Prostate gland (tissue), 2 donors: ENCODE measurements at regions not wholly inside any gene's neighbourhood (a gene's known extent, or its start where the extent isn't known, plus 50 kb on each side); places are given as distances from the start of the nearest gene placed in this dataset.

ENCODE experiments used
- DNase-seq: peaks from one replicate; pipeline ENCODE4 v3.0.0-alpha.2; 2019; ENCODE audit warnings: low spot score
- H3K27ac ChIP-seq, 2 donors: fragments of 200-600 bp; sonication (generic); 2 replicates each; pipeline ENCODE4 v1.5.1; 2017 to 2019
- H3K27me3 ChIP-seq: fragments of 200-600 bp; sonication (generic); replicated peaks from 2 replicates; pipeline ENCODE4 v1.5.1; 2019; ENCODE audit not compliant: insufficient read depth
- H3K36me3 ChIP-seq, 2 donors: fragments of 200-600 bp; sonication (generic); 1 replicate in 1 of 2; 2 replicates in 1 of 2; pipeline versions ENCODE4 v1.5.1 to v1.8.1; 2017 to 2019
- H3K4me1 ChIP-seq: fragments of 200-600 bp; sonication (generic); replicated peaks from 2 replicates; pipeline ENCODE4 v1.5.1; 2019
- H3K4me3 ChIP-seq, 2 donors: fragments of 200-600 bp; sonication (generic); 2 replicates each; pipeline ENCODE4 v1.5.1; 2017 to 2019
- H3K9me3 ChIP-seq: fragments of 200-600 bp; sonication (generic); 2 replicates; pipeline ENCODE4 v1.5.1; 2017
- POLR2A ChIP-seq: fragments of 450-650 bp; IDR thresholded peaks from one replicate; pipeline ENCODE4 v1.6.1; 2016; ENCODE audit warnings: antibody characterized with exemption, mild to moderate bottlenecking
- POLR2AphosphoS5 ChIP-seq: sonication (generic); formaldehyde crosslinking; IDR thresholded peaks from one replicate; pipeline ENCODE4 v1.6.1; 2017; ENCODE audit warnings: antibody characterized with exemption
- WGBS: methylation state at CpG from one replicate; pipeline ENCODE4 v1.1.5; 2018; 5-methylcytosine and 5-hydroxymethylcytosine counted together
- intact Hi-C: fragments of 100-400 bp; cut with DNase I; formaldehyde crosslinking; loops from one replicate; pipeline ENCODE4 v1.14.2; 2022
- TF ChIP-seq, protein P1 (sequence below), 4 experiments: fragments of 200-600 bp in 2 of 4; fragments of 450-650 bp in 2 of 4; sonication (generic) in 2 of 4; IDR thresholded peaks; 1 replicate in 3 of 4; 2 replicates in 1 of 4; pipeline ENCODE4 v1.5.1; 2016 to 2019; ENCODE audit warnings: antibody characterized with exemption in 4 of 4, mild to moderate bottlenecking in 2 of 4, moderate library complexity in 2 of 4

GRCh38 chr10:111511751-111512150 lies 434.9 kb downstream of the ADRA2A start:
- TF ChIP-seq POLR2AphosphoS5 (no peak), POLR2A (no peak)
- TF ChIP-seq, protein P1, sequence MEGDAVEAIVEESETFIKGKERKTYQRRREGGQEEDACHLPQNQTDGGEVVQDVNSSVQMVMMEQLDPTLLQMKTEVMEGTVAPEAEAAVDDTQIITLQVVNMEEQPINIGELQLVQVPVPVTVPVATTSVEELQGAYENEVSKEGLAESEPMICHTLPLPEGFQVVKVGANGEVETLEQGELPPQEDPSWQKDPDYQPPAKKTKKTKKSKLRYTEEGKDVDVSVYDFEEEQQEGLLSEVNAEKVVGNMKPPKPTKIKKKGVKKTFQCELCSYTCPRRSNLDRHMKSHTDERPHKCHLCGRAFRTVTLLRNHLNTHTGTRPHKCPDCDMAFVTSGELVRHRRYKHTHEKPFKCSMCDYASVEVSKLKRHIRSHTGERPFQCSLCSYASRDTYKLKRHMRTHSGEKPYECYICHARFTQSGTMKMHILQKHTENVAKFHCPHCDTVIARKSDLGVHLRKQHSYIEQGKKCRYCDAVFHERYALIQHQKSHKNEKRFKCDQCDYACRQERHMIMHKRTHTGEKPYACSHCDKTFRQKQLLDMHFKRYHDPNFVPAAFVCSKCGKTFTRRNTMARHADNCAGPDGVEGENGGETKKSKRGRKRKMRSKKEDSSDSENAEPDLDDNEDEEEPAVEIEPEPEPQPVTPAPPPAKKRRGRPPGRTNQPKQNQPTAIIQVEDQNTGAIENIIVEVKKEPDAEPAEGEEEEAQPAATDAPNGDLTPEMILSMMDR (IDR thresholded peaks at IDR 0.05), result no peak
- WGBS, result 86% methylated on average over 1 of the region's 1 CpG
- H3K4me3 ChIP-seq, result no peak overlapping the region
- no peak overlapping the region for H3K27ac ChIP-seq
- H3K4me1 ChIP-seq, result no peaks in the 10 kb centered on the region
- no peaks in the 10 kb centered on the region for H3K27me3 ChIP-seq
- intact Hi-C loops, result no loop called here
- no peaks in the 10 kb centered on the region for H3K36me3 ChIP-seq
- no peaks in the 10 kb centered on the region for H3K9me3 ChIP-seq
- no peak for DNase-seq

DNA sequence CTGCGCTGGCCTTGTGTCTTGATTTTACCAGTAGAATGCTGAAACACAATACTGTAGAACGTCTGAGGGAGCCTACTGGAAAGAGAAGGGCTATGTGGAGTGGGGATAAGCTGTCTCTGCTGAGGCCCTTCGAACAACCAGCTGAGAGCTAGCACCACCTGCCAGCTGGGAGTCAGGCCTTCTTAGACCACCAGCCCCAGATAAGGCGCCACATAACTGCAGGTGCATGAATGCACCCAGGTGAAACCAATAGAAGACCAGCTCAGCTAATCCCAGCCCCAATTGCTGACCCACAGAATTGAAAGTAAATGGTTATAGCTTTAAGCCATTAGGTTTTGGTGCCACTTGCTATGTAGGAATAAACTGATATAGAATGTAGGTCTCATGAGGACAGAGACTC lies 438.4 kb downstream of the ADRA2A start:
- no peaks in the 10 kb centered on the region for H3K4me1 ChIP-seq
- WGBS, result 94% methylated on average over 4 of the region's 4 CpGs
- DNase-seq, result no peak
- no peak overlapping the region for H3K4me3 ChIP-seq
- intact Hi-C loops, result no loop called here
- TF ChIP-seq POLR2AphosphoS5, result no peak
- TF ChIP-seq, protein P1 (IDR thresholded peaks at IDR 0.05), result no peak
- no peak for TF ChIP-seq POLR2A
- no peaks in the 10 kb centered on the region for H3K36me3 ChIP-seq
- no peak overlapping the region for H3K27ac ChIP-seq
- no peaks in the 10 kb centered on the region for H3K9me3 ChIP-seq
- no peaks in the 10 kb centered on the region for H3K27me3 ChIP-seq

- Histone ChIP-seq H3K4me3 (no peak overlapping the region), H3K4me1 (no peaks in the 10 kb centered on the region), H3K27me3 (no peaks in the 10 kb centered on the region), H3K36me3 (no peaks in the 10 kb centered on the region), H3K27ac (no peak overlapping the region), H3K9me3 (no peaks in the 10 kb centered on the region)
- TF ChIP-seq POLR2AphosphoS5 (no peak), POLR2A (no peak)
- TF ChIP-seq, protein P1 (IDR thresholded peaks at IDR 0.05), result no peak
- DNase-seq, result no peak
- intact Hi-C loops, result no loop called here
Measured at GRCh38 chr10:111515706-111516105, 438.9 kb downstream of the ADRA2A start.

- H3K9me3 ChIP-seq, result no peaks in the 10 kb centered on the region
- no peak overlapping the region for H3K4me3 ChIP-seq
- intact Hi-C loops, result no loop called here
- no peak overlapping the region for H3K27ac ChIP-seq
- H3K27me3 ChIP-seq, result no peaks in the 10 kb centered on the region
- no peaks in the 10 kb centered on the region for H3K4me1 ChIP-seq
- no peak for DNase-seq
- TF ChIP-seq, protein P1 (IDR thresholded peaks at IDR 0.05), result no peak
- TF ChIP-seq POLR2A, result no peak
- TF ChIP-seq POLR2AphosphoS5, result no peak
- H3K36me3 ChIP-seq, result no peaks in the 10 kb centered on the region
Measured at GRCh38 chr10:111516144-111516543, 439.3 kb downstream of the ADRA2A start.

DNA sequence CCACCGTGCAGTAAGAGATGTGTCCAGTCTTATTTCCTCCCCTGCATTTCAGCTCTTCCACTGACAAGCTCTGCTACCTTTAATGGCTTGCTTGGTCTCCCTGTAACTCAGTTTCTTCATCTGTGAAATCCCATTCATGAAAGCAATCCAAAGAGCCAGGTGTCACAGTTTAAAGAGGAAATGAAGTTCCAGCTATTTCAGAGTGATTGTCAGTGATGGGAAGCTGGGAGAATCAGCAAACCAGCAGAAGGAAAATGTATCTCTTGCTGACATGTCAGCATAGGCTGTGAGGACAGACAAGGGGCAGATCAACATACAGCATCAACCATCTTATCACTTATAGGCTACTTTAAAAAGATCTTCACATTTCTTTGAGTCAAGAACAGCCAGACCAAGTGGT lies 445.3 kb downstream of the ADRA2A start:
- TF ChIP-seq, protein P1 (IDR thresholded peaks at IDR 0.05), result no peak
- TF ChIP-seq POLR2A (no peak), POLR2AphosphoS5 (no peak)
- no peaks in the 10 kb centered on the region for H3K9me3 ChIP-seq
- no peaks in the 10 kb centered on the region for H3K27me3 ChIP-seq
- H3K4me3 ChIP-seq, result no peak overlapping the region
- no peak for DNase-seq
- H3K4me1 ChIP-seq, result no peaks in the 10 kb centered on the region
- no peak overlapping the region for H3K27ac ChIP-seq
- H3K36me3 ChIP-seq, result no peaks in the 10 kb centered on the region
- WGBS, result 89% methylated on average over 1 of the region's 1 CpG
- intact Hi-C loops, result no loop called here
